ENCODE measurements at regions not wholly inside any gene's neighbourhood (a gene's known extent, or its start where the extent isn't known, plus 50 kb on each side); places are given as distances from the start of the nearest gene placed in this dataset.

GRCh38 chr3:102906818-102907217 lies 472.0 kb downstream of the ZPLD1 start:
- TF ChIP-seq GABPA (IDR thresholded peaks at IDR 0.05; ENCODE audit: low read depth) (no peak), SPI1 (IDR thresholded peaks at IDR 0.05; ENCODE audit: borderline replicate concordance, low read depth) (no peak), CTCF (IDR thresholded peaks at IDR 0.05; ENCODE audit: insufficient read depth, low read length) (no peak), POLR2AphosphoS5 (IDR thresholded peaks at IDR 0.05; ENCODE audit: low read depth) (no peak), REST (IDR thresholded peaks at IDR 0.05; ENCODE audit: insufficient replicate concordance, low read depth) (no peak)
- DNase-seq (ENCODE audit: low read depth in 1 of 2, low spot score in 1 of 2), result no peak
- Histone ChIP-seq H3K4me3 (replicated peaks; ENCODE audit: insufficient read depth, low read length) (no peak overlapping the region), H3K27me3 (ENCODE audit: insufficient read depth, poor library complexity, severe bottlenecking) (no peaks in the 10 kb centered on the region), H3K27ac (replicated peaks) (no peak overlapping the region)

- Histone ChIP-seq H3K27ac (replicated peaks) (no peak overlapping the region), H3K27me3 (ENCODE audit: insufficient read depth, poor library complexity, severe bottlenecking) (no peaks in the 10 kb centered on the region), H3K4me3 (replicated peaks; ENCODE audit: insufficient read depth, low read length) (no peak overlapping the region)
- TF ChIP-seq POLR2AphosphoS5 (IDR thresholded peaks at IDR 0.05; ENCODE audit: low read depth) (no peak), CTCF (IDR thresholded peaks at IDR 0.05; ENCODE audit: insufficient read depth, low read length) (no peak), GABPA (IDR thresholded peaks at IDR 0.05; ENCODE audit: low read depth) (no peak)
- DNase-seq (ENCODE audit: low read depth in 1 of 2, low spot score in 1 of 2), result no peak
Observed at GRCh38 chr3:102909904-102910303, 475.1 kb downstream of the ZPLD1 start.

GRCh38 chr3:102916532-102916931 lies 481.7 kb downstream of the ZPLD1 start:
- H3K4me3 ChIP-seq (replicated peaks; ENCODE audit: insufficient read depth, low read length), result no peak overlapping the region
- TF ChIP-seq GABPA (IDR thresholded peaks at IDR 0.05; ENCODE audit: low read depth) (no peak), CTCF (IDR thresholded peaks at IDR 0.05; ENCODE audit: insufficient read depth, low read length) (no peak), REST (IDR thresholded peaks at IDR 0.05; ENCODE audit: insufficient replicate concordance, low read depth) (no peak), SPI1 (IDR thresholded peaks at IDR 0.05; ENCODE audit: borderline replicate concordance, low read depth) (no peak), POLR2AphosphoS5 (IDR thresholded peaks at IDR 0.05; ENCODE audit: low read depth) (no peak)
- H3K27me3 ChIP-seq (ENCODE audit: insufficient read depth, poor library complexity, severe bottlenecking), result no peaks in the 10 kb centered on the region
- no peak for DNase-seq (ENCODE audit: low read depth in 1 of 2, low spot score in 1 of 2)
- H3K27ac ChIP-seq (replicated peaks), result no peak overlapping the region

GRCh38 chr3:102926618-102927017 lies 491.8 kb downstream of the ZPLD1 start:
- no peak for TF ChIP-seq CTCF (IDR thresholded peaks at IDR 0.05; ENCODE audit: insufficient read depth, low read length)
- no peak for TF ChIP-seq REST (IDR thresholded peaks at IDR 0.05; ENCODE audit: insufficient replicate concordance, low read depth)
- no peak for TF ChIP-seq POLR2AphosphoS5 (IDR thresholded peaks at IDR 0.05; ENCODE audit: low read depth)
- no peak for TF ChIP-seq GABPA (IDR thresholded peaks at IDR 0.05; ENCODE audit: low read depth)
- TF ChIP-seq SPI1 (IDR thresholded peaks at IDR 0.05; ENCODE audit: borderline replicate concordance, low read depth), result no peak
- no peak overlapping the region for H3K4me3 ChIP-seq (replicated peaks; ENCODE audit: insufficient read depth, low read length)
- no peak overlapping the region for H3K27ac ChIP-seq (replicated peaks)
- no peak for DNase-seq (ENCODE audit: low read depth in 1 of 2, low spot score in 1 of 2)
- no peaks in the 10 kb centered on the region for H3K27me3 ChIP-seq (ENCODE audit: insufficient read depth, poor library complexity, severe bottlenecking)

Measured in HL-60 (cell line).